B cell (primary cell): ENCODE measurements at regions not wholly inside any gene's neighbourhood (a gene's known extent, or its start where the extent isn't known, plus 50 kb on each side); places are given as distances from the start of the nearest gene placed in this dataset.

Experiments
- ATAC-seq: fragments of 200-7000 bp; cut with Tn5 transposase; one replicate; pipeline ENCODE4 v1.10.0; 2021; ENCODE audit warnings: low read depth, mild to moderate bottlenecking, moderate number of reproducible peaks, moderate library complexity
- CTCF ChIA-PET: fragments of 350-600 bp; sonication (Branson Sonifier 250); formaldehyde crosslinking; loops from one replicate; lab custom pipeline; 2021; ENCODE audit warnings: antibody characterized with exemption, inconsistent platforms; lab: Charles Lee
- POLR2A ChIA-PET: fragments of 350-600 bp; sonication (Branson Sonifier 250); formaldehyde crosslinking; loops from one replicate; lab custom pipeline; 2021; ENCODE audit warnings: antibody characterized with exemption; lab: Charles Lee
- DNase-seq: peaks from one replicate; pipeline ENCODE4 v3.0.0; 2013
- H2AFZ ChIP-seq: 2 replicates; pipeline ENCODE4 v1.6.1; 2012; ENCODE audit warnings: mild to moderate bottlenecking, low read depth, low read length; ENCODE audit not compliant: insufficient read depth, poor library complexity, severe bottlenecking
- H3K27ac ChIP-seq, 2 donors: 1 replicate in 1 of 2; 2 replicates in 1 of 2; pipeline ENCODE4 v1.5.1; 2012 to 2013; ENCODE audit warnings: low read length in 2 of 2, mild to moderate bottlenecking in 2 of 2, moderate library complexity in 1 of 2
- H3K27me3 ChIP-seq, 4 experiments: fragments of 200-600 bp in 1 of 4; sonication (generic) in 1 of 4; replicated peaks in 1 of 4; 1 replicate in 2 of 4; 2 replicates in 2 of 4; pipeline versions ENCODE4 v1.6.1 to v1.7.0; 2013 to 2016; ENCODE audit warnings: low read length in 3 of 4, mild to moderate bottlenecking in 2 of 4, mixed read lengths in 1 of 4, moderate library complexity in 1 of 4; ENCODE audit not compliant: insufficient read depth in 4 of 4, control insufficient read depth in 3 of 4; ENCODE audit errors: control extremely low read depth in 1 of 4
- H3K36me3 ChIP-seq, 2 experiments: replicated peaks in 1 of 2; 1 replicate in 1 of 2; 2 replicates in 1 of 2; pipeline versions ENCODE4 v1.6.1 to v1.7.1; 2013; ENCODE audit warnings: low read length in 1 of 2; ENCODE audit not compliant: insufficient read depth in 2 of 2, control insufficient read depth in 1 of 2; ENCODE audit errors: control extremely low read depth in 1 of 2, extremely low read depth in 1 of 2
- H3K4me1 ChIP-seq, 2 donors: fragments of 200-600 bp in 1 of 2; sonication (generic) in 1 of 2; 1 replicate in 1 of 2; 2 replicates in 1 of 2; pipeline versions ENCODE4 v1.5.1 to v1.6.1; 2013 to 2017; ENCODE audit warnings: low read length in 2 of 2; ENCODE audit not compliant: control insufficient read depth in 2 of 2, insufficient read depth in 2 of 2
- H3K4me2 ChIP-seq: replicated peaks from 2 replicates; pipeline ENCODE3; 2012; ENCODE audit warnings: mild to moderate bottlenecking, low read depth, low read length; ENCODE audit not compliant: poor library complexity, severe bottlenecking
- H3K4me3 ChIP-seq, 5 experiments: fragments of 200-600 bp in 1 of 5; sonication (generic) in 1 of 5; 1 replicate in 3 of 5; 2 replicates in 2 of 5; pipeline versions ENCODE4 v1.5.1 to v1.7.0; 2011 to 2016; ENCODE audit warnings: low read length in 4 of 5, mild to moderate bottlenecking in 4 of 5, low read depth in 2 of 5, control low read depth in 1 of 5, moderate library complexity in 1 of 5; ENCODE audit not compliant: insufficient read depth in 1 of 5; ENCODE audit errors: control extremely low read depth in 1 of 5, extremely low read depth in 1 of 5
- H3K79me2 ChIP-seq: fragments of 200-600 bp; sonication (generic); one replicate; pipeline ENCODE4 v1.6.0; 2016; ENCODE audit warnings: low read length; ENCODE audit not compliant: control insufficient read depth, insufficient read depth
- H3K9ac ChIP-seq: fragments of 200-600 bp; sonication (generic); 2 replicates; pipeline ENCODE4 v1.6.1; 2017; ENCODE audit warnings: mild to moderate bottlenecking, low read length, moderate library complexity
- H3K9me3 ChIP-seq, 3 donors: one replicate each; pipeline versions ENCODE4 v1.6.1 to v1.7.1; 2013; ENCODE audit warnings: low read length in 2 of 3; ENCODE audit not compliant: control insufficient read depth in 2 of 3, insufficient read depth in 1 of 3; ENCODE audit errors: control extremely low read depth in 1 of 3
- H4K20me1 ChIP-seq: 2 replicates; pipeline ENCODE4 v1.6.0; 2012; ENCODE audit warnings: mild to moderate bottlenecking, low read length; ENCODE audit not compliant: insufficient read depth, control insufficient read depth, poor library complexity, severe bottlenecking
- H3K27ac Mint-ChIP-seq: one replicate; pipeline ENCODE4 v1.8.0; 2021; ENCODE audit warnings: mixed read lengths
- H3K27me3 Mint-ChIP-seq: one replicate; pipeline ENCODE4 v1.8.0; 2021; ENCODE audit warnings: mixed read lengths
- H3K4me1 Mint-ChIP-seq: one replicate; pipeline ENCODE4 v1.8.0; 2021; ENCODE audit warnings: mixed read lengths
- H3K4me3 Mint-ChIP-seq: one replicate; pipeline ENCODE4 v1.8.0; 2021; ENCODE audit warnings: mixed read lengths
- H3K9me3 Mint-ChIP-seq: one replicate; pipeline ENCODE4 v1.8.0; 2022; ENCODE audit warnings: mixed read lengths; ENCODE audit not compliant: insufficient read depth
- EZH2 ChIP-seq: IDR thresholded peaks from 2 replicates; pipeline ENCODE4 v1.6.1; 2012; ENCODE audit warnings: borderline replicate concordance, low read depth, mild to moderate bottlenecking, moderate library complexity, low read length; ENCODE audit not compliant: insufficient read depth, poor library complexity, severe bottlenecking
- WGBS: methylation state at CpG from one replicate; pipeline ENCODE4 v1.1.5; 2013; ENCODE audit warnings: missing lambda C conversion rate; ENCODE audit not compliant: insufficient coverage; 5-methylcytosine and 5-hydroxymethylcytosine counted together
- intact Hi-C: fragments of 100-400 bp; cut with micrococcal nuclease; formaldehyde crosslinking; loops from one replicate; pipeline ENCODE4 v1.10.0; 2022
- TF ChIP-seq, protein P1 (sequence below): fragments of 200-600 bp; IDR thresholded peaks from one replicate; pipeline ENCODE4 v1.8.0; 2022; ENCODE audit warnings: antibody characterized with exemption, mild to moderate bottlenecking

- H3K27me3 ChIP-seq, result no peaks in the 10 kb centered on the region
- Mint-ChIP-seq H3K4me1 (peaks cover 6% of the 10 kb centered on the region), H3K27ac (no peak overlapping the region), H3K27me3 (peaks cover 4% of the 10 kb centered on the region), H3K9me3 (no peaks in the 10 kb centered on the region), H3K4me3 (no peak overlapping the region)
- H3K4me3 ChIP-seq, result no peak overlapping the region
- DNase-seq (no peak), ATAC-seq (no peak)
- no peak overlapping the region for H3K9ac ChIP-seq
- ChIA-PET CTCF (no interaction called here), POLR2A (no interaction called here)
- no peak for TF ChIP-seq EZH2
- TF ChIP-seq, protein P1, sequence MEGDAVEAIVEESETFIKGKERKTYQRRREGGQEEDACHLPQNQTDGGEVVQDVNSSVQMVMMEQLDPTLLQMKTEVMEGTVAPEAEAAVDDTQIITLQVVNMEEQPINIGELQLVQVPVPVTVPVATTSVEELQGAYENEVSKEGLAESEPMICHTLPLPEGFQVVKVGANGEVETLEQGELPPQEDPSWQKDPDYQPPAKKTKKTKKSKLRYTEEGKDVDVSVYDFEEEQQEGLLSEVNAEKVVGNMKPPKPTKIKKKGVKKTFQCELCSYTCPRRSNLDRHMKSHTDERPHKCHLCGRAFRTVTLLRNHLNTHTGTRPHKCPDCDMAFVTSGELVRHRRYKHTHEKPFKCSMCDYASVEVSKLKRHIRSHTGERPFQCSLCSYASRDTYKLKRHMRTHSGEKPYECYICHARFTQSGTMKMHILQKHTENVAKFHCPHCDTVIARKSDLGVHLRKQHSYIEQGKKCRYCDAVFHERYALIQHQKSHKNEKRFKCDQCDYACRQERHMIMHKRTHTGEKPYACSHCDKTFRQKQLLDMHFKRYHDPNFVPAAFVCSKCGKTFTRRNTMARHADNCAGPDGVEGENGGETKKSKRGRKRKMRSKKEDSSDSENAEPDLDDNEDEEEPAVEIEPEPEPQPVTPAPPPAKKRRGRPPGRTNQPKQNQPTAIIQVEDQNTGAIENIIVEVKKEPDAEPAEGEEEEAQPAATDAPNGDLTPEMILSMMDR, result no peak
- H3K9me3 ChIP-seq, result no peaks in the 10 kb centered on the region
- H2AFZ ChIP-seq, result no peak overlapping the region
- H3K27ac ChIP-seq, result no peak overlapping the region
- H3K4me2 ChIP-seq, result no peak overlapping the region
- no peaks in the 10 kb centered on the region for H3K79me2 ChIP-seq
- H3K4me1 ChIP-seq, result no peaks in the 10 kb centered on the region
- H4K20me1 ChIP-seq, result no peaks in the 10 kb centered on the region
- no peaks in the 10 kb centered on the region for H3K36me3 ChIP-seq
- 50% methylated on average over 1 of the region's 4 CpGs for WGBS
- intact Hi-C loops, result no loop called here
Observed at GRCh38 chr2:53512071-53512826, 255.4 kb upstream of the CHAC2 start.

- Histone ChIP-seq H3K9ac (no peak overlapping the region), H3K4me3 (no peak overlapping the region), H3K27ac (no peak overlapping the region), H2AFZ (no peak overlapping the region), H3K27me3 (no peaks in the 10 kb centered on the region), H3K4me2 (no peak overlapping the region), H3K36me3 (no peaks in the 10 kb centered on the region), H3K79me2 (no peaks in the 10 kb centered on the region), H4K20me1 (no peaks in the 10 kb centered on the region), H3K9me3 (no peaks in the 10 kb centered on the region), H3K4me1 (no peaks in the 10 kb centered on the region)
- Mint-ChIP-seq H3K9me3 (no peaks in the 10 kb centered on the region), H3K4me3 (no peak overlapping the region), H3K27me3 (peaks cover 4% of the 10 kb centered on the region), H3K27ac (no peak overlapping the region), H3K4me1 (peaks cover 2% of the 10 kb centered on the region)
- no CpG with 5 or more reads among the region's 4 CpGs for WGBS
- TF ChIP-seq, protein P1, result no peak
- no peak for TF ChIP-seq EZH2
- no peak for DNase-seq
- POLR2A ChIA-PET, result no interaction called here
- CTCF ChIA-PET, result no interaction called here
- ATAC-seq, result no peak
- intact Hi-C loops, result no loop called here
Observed at GRCh38 chr2:53511549-53511948, 256.1 kb upstream of the CHAC2 start.
